ENCODE measurements at regions not wholly inside any gene's neighbourhood (a gene's known extent, or its start where the extent isn't known, plus 50 kb on each side); places are given as distances from the start of the nearest gene placed in this dataset.

DNA sequence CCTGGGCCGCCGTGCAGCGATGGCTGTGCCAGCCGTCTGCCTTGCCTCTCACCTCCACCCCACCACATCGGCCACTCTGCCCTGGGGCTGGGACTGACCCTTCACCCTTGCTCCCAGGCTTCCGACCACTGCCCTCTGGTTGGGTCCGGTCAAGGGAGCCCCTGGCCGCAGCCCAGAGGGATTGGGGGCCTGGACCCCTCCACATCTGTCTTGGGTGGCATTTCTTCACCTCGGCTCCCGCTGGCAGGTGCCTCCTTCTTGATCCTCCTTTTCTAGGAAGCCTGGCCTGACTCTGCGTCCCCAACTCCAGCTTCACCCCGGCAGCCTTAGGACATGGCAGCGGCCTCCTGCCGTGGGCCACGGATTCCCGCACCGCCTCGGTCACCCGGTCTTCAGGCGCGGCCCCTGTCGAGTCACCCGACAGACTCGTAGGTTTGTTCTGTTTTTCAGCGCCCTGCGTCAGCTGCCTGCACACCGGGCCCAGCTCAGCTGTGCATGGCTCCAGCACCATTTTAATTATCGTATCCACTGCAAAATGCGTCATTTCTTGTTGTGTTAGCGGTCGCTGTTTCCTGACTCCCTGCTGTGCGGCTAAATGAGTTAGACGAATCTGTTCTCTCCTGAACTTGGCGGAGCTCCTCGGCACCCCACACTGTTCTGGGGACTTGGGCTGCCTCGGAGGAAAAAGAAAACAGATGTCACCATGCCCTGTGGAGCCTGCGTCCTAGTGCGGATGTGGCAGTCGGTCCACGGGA lies 124.0 kb downstream of the FAM53A start:
- POLR2A ChIA-PET, result no interaction called here
- H3K4me2 ChIP-seq, result no peak overlapping the region
- FAIRE-seq (no peak), ATAC-seq (no peak), DNase-seq (ENCODE audit: low read depth in 1 of 2, low spot score in 1 of 2) (no peak)
- no peak overlapping the region for H3K4me3 ChIP-seq
- CTCF ChIA-PET, result interaction anchor here (1.1 kb wide), 1 partner anchor 69 kb away, joined by 3 read pairs; no protein-coding TSS in a partner anchor
- H3K27ac ChIP-seq, result no peak overlapping the region
- WGBS (ENCODE audit: missing lambda C conversion rate), result 70% methylated on average over 37 of the region's 40 CpGs
- no peaks in the 10 kb centered on the region for H3K4me1 ChIP-seq
- H3K9me3 ChIP-seq, result no peaks in the 10 kb centered on the region
- TF ChIP-seq GATA3 (IDR thresholded peaks at IDR 0.05; ENCODE audit: borderline replicate concordance), result no peak

DNA sequence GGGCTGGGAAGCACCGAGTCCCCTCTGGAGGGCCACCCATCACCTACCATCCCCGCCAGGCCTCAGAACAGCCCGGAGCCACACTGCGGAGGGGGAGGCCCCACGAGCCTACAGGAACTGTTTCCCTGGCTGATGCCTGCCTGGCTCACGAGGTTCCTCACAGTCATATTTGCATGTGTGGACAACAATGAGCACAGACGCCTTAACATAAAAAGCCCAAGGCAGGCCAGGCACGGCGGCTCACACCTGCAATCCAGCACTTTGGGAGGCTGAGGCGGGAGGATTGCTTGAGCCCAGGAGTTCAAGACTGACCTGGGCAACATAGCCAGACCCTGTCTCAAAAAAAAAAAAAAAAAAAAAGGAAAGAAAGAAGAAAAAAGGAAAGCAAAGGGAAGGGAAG lies 125.9 kb downstream of the FAM53A start:
- WGBS (ENCODE audit: missing lambda C conversion rate), result 46% methylated on average over 4 of the region's 10 CpGs
- no peak overlapping the region for H3K4me2 ChIP-seq
- POLR2A ChIA-PET, result no interaction called here
- FAIRE-seq, result no peak
- CTCF ChIA-PET, result no interaction called here
- H3K27ac ChIP-seq, result no peak overlapping the region
- no peaks in the 10 kb centered on the region for H3K4me1 ChIP-seq
- no peak for DNase-seq (ENCODE audit: low read depth in 1 of 2, low spot score in 1 of 2)
- no peak for ATAC-seq
- H3K9me3 ChIP-seq, result no peaks in the 10 kb centered on the region
- H3K4me3 ChIP-seq, result no peak overlapping the region
- TF ChIP-seq RFX5 (IDR thresholded peaks at IDR 0.05), result no peak
- TF ChIP-seq RNF2 (IDR thresholded peaks at IDR 0.05; ENCODE audit: borderline replicate concordance, low read depth), result no peak
- no peak for TF ChIP-seq SMC3 (IDR thresholded peaks at IDR 0.05)
- no peak for TF ChIP-seq JUN (IDR thresholded peaks at IDR 0.05)
- no peak for TF ChIP-seq HMGXB4 (CRISPR knock-in tag; IDR thresholded peaks at IDR 0.05; ENCODE audit: borderline replicate concordance)
- TF ChIP-seq, protein P1, sequence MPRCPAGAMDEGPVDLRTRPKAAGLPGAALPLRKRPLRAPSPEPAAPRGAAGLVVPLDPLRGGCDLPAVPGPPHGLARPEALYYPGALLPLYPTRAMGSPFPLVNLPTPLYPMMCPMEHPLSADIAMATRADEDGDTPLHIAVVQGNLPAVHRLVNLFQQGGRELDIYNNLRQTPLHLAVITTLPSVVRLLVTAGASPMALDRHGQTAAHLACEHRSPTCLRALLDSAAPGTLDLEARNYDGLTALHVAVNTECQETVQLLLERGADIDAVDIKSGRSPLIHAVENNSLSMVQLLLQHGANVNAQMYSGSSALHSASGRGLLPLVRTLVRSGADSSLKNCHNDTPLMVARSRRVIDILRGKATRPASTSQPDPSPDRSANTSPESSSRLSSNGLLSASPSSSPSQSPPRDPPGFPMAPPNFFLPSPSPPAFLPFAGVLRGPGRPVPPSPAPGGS (IDR thresholded peaks at IDR 0.05), result no peak
- no peak for TF ChIP-seq EP300 (IDR thresholded peaks at IDR 0.05)
- TF ChIP-seq EHMT2 (IDR thresholded peaks at IDR 0.05; ENCODE audit: low read depth), result no peak
- TF ChIP-seq CBX8 (IDR thresholded peaks at IDR 0.05), result no peak
- no peak for TF ChIP-seq ESRRA (IDR thresholded peaks at IDR 0.05; ENCODE audit: borderline replicate concordance, low read length)
- TF ChIP-seq CBX2 (IDR thresholded peaks at IDR 0.05; ENCODE audit: borderline replicate concordance, low read depth), result no peak
- TF ChIP-seq HES2 (IDR thresholded peaks at IDR 0.05), result no peak

DNA sequence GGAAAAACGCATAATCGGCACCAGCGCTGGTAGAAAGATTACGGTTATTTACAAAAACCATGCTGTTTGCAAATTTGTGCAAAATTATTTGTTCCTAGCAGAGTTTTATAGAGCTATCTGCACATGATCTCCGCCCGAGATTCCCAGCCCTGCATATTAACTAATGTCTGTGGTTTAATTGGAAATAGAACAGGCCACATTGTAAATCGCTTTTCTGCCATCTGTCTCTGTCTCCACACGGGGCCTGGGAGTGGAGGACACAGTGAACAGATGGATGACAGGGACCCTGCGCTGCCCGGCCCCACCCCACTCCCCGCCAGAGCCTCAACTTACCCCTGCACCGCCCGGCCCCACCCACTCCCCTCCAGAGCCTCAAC lies 126.9 kb downstream of the FAM53A start:
- ChIA-PET CTCF (interaction anchor here (1.5 kb wide), 1 partner anchor 72 kb away, joined by 6 read pairs; no protein-coding TSS in a partner anchor), POLR2A (no interaction called here)
- Histone ChIP-seq H3K9me3 (no peaks in the 10 kb centered on the region), H3K4me2 (no peak overlapping the region), H3K4me1 (no peaks in the 10 kb centered on the region), H3K27ac (no peak overlapping the region), H3K4me3 (no peak overlapping the region)
- no peak for DNase-seq (ENCODE audit: low read depth in 1 of 2, low spot score in 1 of 2)
- FAIRE-seq, result no peak
- ATAC-seq, result no peak
- WGBS (ENCODE audit: missing lambda C conversion rate), result 68% methylated on average over 9 of the region's 13 CpGs
- no peak for TF ChIP-seq FOXS1 (CRISPR knock-in tag; IDR thresholded peaks at IDR 0.05)
- TF ChIP-seq RAD21 (conservative IDR thresholded peaks at IDR 0.05 in 1 of 2, IDR thresholded peaks at IDR 0.05 in 1 of 2), result no peak
- no peak for TF ChIP-seq ZNF302 (CRISPR knock-in tag; IDR thresholded peaks at IDR 0.05)
- TF ChIP-seq HEYL (CRISPR knock-in tag; IDR thresholded peaks at IDR 0.05), result no peak
- no peak for TF ChIP-seq PHF8 (IDR thresholded peaks at IDR 0.05; ENCODE audit: borderline replicate concordance, low read depth)
- no peak for TF ChIP-seq CHD2 (IDR thresholded peaks at IDR 0.05; ENCODE audit: low read length, partially characterized antibody)
- TF ChIP-seq RCOR1 (IDR thresholded peaks at IDR 0.05; ENCODE audit: low read depth, low read length), result no peak
- TF ChIP-seq, protein P2, sequence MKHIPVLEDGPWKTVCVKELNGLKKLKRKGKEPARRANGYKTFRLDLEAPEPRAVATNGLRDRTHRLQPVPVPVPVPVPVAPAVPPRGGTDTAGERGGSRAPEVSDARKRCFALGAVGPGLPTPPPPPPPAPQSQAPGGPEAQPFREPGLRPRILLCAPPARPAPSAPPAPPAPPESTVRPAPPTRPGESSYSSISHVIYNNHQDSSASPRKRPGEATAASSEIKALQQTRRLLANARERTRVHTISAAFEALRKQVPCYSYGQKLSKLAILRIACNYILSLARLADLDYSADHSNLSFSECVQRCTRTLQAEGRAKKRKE (CRISPR knock-in tag; IDR thresholded peaks at IDR 0.05; ENCODE audit: low read depth), result no peak
- TF ChIP-seq HES2 (IDR thresholded peaks at IDR 0.05), result no peak
- no peak for TF ChIP-seq HOXB13 (CRISPR knock-in tag; IDR thresholded peaks at IDR 0.05; ENCODE audit: low read depth)
- no peak for TF ChIP-seq CEBPB (IDR thresholded peaks at IDR 0.05)
- TF ChIP-seq, protein P3, sequence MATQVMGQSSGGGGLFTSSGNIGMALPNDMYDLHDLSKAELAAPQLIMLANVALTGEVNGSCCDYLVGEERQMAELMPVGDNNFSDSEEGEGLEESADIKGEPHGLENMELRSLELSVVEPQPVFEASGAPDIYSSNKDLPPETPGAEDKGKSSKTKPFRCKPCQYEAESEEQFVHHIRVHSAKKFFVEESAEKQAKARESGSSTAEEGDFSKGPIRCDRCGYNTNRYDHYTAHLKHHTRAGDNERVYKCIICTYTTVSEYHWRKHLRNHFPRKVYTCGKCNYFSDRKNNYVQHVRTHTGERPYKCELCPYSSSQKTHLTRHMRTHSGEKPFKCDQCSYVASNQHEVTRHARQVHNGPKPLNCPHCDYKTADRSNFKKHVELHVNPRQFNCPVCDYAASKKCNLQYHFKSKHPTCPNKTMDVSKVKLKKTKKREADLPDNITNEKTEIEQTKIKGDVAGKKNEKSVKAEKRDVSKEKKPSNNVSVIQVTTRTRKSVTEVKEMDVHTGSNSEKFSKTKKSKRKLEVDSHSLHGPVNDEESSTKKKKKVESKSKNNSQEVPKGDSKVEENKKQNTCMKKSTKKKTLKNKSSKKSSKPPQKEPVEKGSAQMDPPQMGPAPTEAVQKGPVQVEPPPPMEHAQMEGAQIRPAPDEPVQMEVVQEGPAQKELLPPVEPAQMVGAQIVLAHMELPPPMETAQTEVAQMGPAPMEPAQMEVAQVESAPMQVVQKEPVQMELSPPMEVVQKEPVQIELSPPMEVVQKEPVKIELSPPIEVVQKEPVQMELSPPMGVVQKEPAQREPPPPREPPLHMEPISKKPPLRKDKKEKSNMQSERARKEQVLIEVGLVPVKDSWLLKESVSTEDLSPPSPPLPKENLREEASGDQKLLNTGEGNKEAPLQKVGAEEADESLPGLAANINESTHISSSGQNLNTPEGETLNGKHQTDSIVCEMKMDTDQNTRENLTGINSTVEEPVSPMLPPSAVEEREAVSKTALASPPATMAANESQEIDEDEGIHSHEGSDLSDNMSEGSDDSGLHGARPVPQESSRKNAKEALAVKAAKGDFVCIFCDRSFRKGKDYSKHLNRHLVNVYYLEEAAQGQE (IDR thresholded peaks at IDR 0.05), result no peak
- TF ChIP-seq MAFK (IDR thresholded peaks at IDR 0.05; ENCODE audit: partially characterized antibody), result no peak

All from A549 (cell line).